HL-60 (cell line): ENCODE measurements at regions not wholly inside any gene's neighbourhood (a gene's known extent, or its start where the extent isn't known, plus 50 kb on each side); places are given as distances from the start of the nearest gene placed in this dataset.

Experiments used
- DNase-seq, 2 experiments: peaks; one replicate each; pipeline ENCODE4 v3.0.0-alpha.2; 2010 to 2020; ENCODE audit warnings: low read depth in 1 of 2, low spot score in 1 of 2
- H3K27ac ChIP-seq: fragments of 250-450 bp; sonication (Bioruptor Pico); replicated peaks from 2 replicates; pipeline ENCODE4 v1.5.1; 2020; ENCODE audit warnings: mild to moderate bottlenecking, moderate library complexity
- H3K27me3 ChIP-seq: fragments of 250-450 bp; sonication (Bioruptor Pico); 2 replicates; pipeline ENCODE4 v1.5.1; 2021; ENCODE audit warnings: mild to moderate bottlenecking, moderate library complexity; ENCODE audit not compliant: insufficient read depth, poor library complexity, severe bottlenecking
- H3K4me3 ChIP-seq: replicated peaks from 2 replicates; pipeline ENCODE4 v1.5.1; 2011; ENCODE audit warnings: mild to moderate bottlenecking, control low read depth, low read length; ENCODE audit not compliant: insufficient read depth
- CTCF ChIP-seq: IDR thresholded peaks from one replicate; pipeline ENCODE4 v1.5.1; 2011; ENCODE audit warnings: low read length, control low read depth, inconsistent platforms; ENCODE audit not compliant: insufficient read depth
- GABPA ChIP-seq: IDR thresholded peaks from 2 replicates; pipeline ENCODE4 v1.6.1; 2012; ENCODE audit warnings: low read depth
- POLR2AphosphoS5 ChIP-seq: IDR thresholded peaks from 2 replicates; pipeline ENCODE4 v1.6.1; 2012; ENCODE audit warnings: low read depth
- REST ChIP-seq: IDR thresholded peaks from 2 replicates; pipeline ENCODE4 v1.6.1; 2012; ENCODE audit warnings: low read depth; ENCODE audit not compliant: insufficient replicate concordance
- SPI1 ChIP-seq: IDR thresholded peaks from 2 replicates; pipeline ENCODE4 v1.6.1; 2012; ENCODE audit warnings: low read depth, mild to moderate bottlenecking, borderline replicate concordance

DNA sequence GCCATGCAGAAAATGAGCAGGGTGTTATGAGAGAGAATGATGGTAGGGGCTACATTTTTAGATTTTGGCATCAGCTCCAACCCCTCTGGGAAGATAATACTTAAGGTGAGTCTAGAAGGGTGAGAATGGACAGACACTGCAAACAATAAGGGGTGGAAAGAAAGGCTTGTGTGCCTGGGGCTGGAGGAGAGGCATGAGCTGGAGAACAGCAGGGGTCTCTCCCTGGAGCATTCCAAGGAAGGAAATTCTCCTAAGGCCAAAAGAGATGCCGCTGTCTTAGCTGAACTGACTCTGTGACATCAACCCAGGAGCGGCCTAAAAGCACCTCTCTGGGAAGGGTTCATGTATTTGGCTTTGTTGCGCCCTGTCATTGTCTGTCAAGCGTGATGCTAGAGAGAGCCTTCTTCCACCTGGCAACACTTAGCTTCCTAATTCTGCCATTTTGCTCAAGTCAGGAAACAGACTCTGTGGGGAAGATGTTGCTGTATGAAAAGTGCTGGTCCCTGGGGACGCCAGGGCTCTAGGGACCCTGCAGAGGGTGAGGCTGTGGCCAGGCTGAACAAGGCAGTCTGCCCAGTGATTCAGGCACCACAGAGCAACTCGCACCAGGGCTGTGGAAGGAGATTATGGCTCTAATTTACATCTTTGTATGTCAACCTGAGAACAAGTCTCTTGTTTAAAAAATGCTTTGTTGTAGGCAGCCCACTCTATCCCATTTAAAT is 225.7 kb downstream of the CBLN1 start:
- no peak for DNase-seq
- Histone ChIP-seq H3K4me3 (no peak overlapping the region), H3K27ac (no peak overlapping the region), H3K27me3 (no peaks in the 10 kb centered on the region)
- TF ChIP-seq CTCF (no peak), POLR2AphosphoS5 (no peak), SPI1 (no peak), GABPA (no peak), REST (no peak)

GRCh38 chr16:49055291-49055690 is 226.3 kb downstream of the CBLN1 start:
- H3K4me3 ChIP-seq = no peak overlapping the region
- no peaks in the 10 kb centered on the region for H3K27me3 ChIP-seq
- no peak for TF ChIP-seq SPI1
- TF ChIP-seq GABPA = no peak
- no peak for TF ChIP-seq POLR2AphosphoS5
- no peak for TF ChIP-seq CTCF
- no peak for TF ChIP-seq REST
- DNase-seq = no peak
- no peak overlapping the region for H3K27ac ChIP-seq

- H3K4me3 ChIP-seq = no peak overlapping the region
- DNase-seq = no peak
- no peak overlapping the region for H3K27ac ChIP-seq
- no peaks in the 10 kb centered on the region for H3K27me3 ChIP-seq
- TF ChIP-seq SPI1 (no peak), REST (no peak), GABPA (no peak), POLR2AphosphoS5 (no peak), CTCF (no peak)
Measured at GRCh38 chr16:49054606-49055005, 227.0 kb downstream of the CBLN1 start.
